GM18868 (cell line): ENCODE measurements at regions not wholly inside any gene's neighbourhood (a gene's known extent, or its start where the extent isn't known, plus 50 kb on each side); places are given as distances from the start of the nearest gene placed in this dataset.
A peak's percentile ranks its signal among the peaks of the same experiment; 100 is the strongest.
"Not testable (repeated sequence)": the region's sequence is repeated elsewhere in the genome, so short reads cannot be mapped to it uniquely, and the experiment has no call there.

Source experiments
- ATAC-seq: cut with Tn5 transposase; IDR thresholded peaks from one replicate; pipeline ENCODE4 v1.9.1; 2021; ENCODE audit warnings: mild to moderate bottlenecking, moderate library complexity; ENCODE audit not compliant: unreplicated experiment

- ATAC-seq: peak; percentile 26
These were observed 310.9 kb upstream of the MAOA start for GRCh38 chrX:43345166-43345565.

DNA sequence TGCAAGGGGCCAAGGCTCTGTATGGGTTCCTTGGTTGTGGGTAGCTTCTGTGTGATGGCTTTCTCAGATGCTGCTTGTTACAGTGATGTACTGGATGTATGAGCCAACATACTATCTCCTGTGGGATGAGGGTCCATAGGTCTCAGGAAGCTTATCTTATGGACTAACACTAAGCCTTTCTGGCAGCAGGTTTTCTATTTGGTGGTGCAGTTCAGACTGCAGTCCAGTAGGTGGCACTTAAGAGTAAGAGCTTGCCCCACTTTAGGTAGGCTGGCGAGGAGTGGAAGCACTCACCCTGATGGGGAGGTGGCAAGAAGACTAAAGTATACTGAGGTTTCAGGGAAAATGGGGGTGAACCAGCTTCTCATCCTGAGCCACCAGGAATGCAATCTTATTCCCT lies 306.7 kb upstream of the MAOA start:
- peak; percentile 84 for ATAC-seq

GRCh38 chrX:43350935-43351334 lies 305.2 kb upstream of the MAOA start:
- no peak for ATAC-seq

DNA sequence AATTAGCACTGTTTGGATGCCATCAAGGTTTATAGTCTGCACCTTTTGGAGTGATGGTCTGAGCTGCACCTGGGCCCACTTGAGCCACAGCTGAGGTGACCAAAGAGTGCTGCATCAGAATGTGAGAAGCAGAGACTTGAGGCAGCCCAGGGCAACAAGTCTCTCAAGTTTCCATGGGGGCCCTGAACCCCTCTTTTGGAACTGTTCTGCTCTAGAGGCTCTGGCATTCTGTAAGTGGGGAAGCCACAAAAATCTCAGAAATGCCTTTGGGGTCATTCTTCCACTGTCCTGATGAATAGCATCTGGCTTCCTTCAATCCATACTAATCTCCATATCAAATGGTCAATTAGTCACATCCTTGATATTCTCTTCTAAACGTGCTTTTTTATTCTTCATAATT lies 298.4 kb upstream of the MAOA start:
- no peak for ATAC-seq

DNA sequence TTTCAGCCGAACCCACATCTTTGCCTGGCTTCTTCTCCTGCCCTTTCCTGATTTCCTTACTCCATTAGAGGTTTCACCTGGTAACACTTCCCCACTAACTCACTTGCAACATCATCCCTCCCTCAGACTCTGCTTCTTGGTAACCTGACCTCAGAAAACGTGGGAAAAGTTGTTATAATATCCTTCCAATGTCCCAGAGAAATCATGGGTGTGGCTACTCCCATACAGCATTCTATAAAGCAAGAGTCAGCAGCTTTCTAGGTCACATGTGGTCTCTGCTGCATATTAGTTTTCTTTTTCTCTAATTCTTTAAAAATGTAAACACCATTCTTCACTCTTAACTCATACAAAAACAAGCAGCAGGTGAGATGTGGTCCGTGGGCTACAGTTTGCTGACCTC lies 283.1 kb upstream of the MAOA start:
- ATAC-seq: no peak

DNA sequence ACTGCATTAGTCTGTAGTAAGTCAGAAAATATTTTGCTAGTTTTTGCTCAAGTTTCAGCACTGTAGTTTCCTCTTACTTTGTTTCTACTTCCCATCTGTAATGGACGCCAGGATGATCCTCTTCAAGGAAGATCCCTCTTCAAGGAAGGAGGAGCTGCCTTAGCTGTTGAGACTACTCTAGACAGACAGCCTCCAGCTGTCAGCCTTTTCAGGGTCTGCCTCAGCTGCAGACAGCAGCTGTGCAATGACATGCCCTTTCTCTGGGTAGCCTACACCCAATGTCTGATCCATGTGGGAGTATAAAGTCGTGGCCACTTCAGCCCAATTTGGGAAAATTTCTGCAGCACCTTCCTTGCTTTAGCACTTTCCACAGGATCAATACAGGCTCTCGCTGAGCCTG lies 281.0 kb upstream of the MAOA start:
- no peak for ATAC-seq

GRCh38 chrX:43380704-43381103 lies 275.4 kb upstream of the MAOA start:
- ATAC-seq: no peak

GRCh38 chrX:43386875-43387274 lies 269.2 kb upstream of the MAOA start:
- ATAC-seq: no peak

GRCh38 chrX:43405191-43405590 lies 250.9 kb upstream of the MAOA start:
- no peak for ATAC-seq

DNA sequence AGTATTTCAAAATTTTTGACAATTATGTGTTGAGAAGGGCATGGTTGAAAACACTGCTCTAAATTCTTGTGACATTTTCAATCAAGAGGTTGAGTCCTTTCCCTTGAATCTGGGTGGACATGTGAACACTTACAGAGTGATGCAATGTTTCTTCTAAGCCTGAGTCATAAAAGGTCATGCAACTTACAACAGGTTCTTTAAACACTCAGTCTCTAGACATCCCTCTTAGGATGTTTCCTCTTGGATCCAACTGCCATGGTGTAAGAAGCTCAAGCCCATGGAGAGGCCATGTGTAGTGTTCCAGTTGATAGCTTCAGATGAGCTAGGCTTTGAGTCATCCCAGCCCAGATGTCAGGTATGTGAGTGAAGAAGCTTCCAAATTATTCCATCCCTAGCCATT lies 232.2 kb upstream of the MAOA start:
- ATAC-seq: no peak

DNA sequence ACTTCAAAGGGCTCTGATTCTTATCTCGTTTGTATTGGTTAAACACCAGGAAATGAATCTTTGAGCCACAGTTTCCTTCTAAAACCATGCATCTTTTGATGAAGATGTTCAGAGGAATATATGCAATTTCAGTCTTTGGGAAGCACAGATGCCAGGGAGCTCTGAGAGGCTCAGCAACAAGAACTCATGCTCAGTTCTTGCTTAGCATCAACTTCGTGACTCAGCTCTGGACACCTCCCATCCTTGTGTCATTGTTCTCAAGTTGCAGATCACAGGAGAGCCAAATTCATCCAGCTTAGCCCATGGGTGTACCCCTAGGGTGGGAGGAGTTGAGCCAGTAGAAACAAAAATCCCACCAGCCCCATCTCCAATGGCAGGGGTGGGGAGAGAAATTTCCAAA lies 219.6 kb upstream of the MAOA start:
- ATAC-seq: no peak

GRCh38 chrX:43446752-43447151 lies 209.3 kb upstream of the MAOA start:
- ATAC-seq: no peak

DNA sequence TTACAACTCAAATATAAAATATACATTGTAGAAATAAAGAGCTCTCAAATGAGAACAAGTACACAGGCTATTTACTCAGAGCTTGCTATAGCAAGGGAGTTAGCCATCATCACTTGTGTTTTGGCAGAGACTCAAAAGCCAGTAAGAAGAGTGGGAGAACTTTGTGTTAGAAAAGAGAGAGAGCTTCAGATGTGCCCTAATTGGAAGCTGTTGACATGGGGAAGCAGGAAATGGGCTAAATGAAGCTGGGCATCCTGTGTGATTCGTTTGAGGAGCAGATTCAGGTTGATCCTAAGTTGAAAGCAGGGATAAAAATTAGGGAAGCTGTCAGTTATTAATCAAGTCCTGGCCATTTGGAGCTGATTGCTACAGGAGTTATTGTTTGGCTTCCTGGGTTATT lies 207.4 kb upstream of the MAOA start:
- no peak for ATAC-seq

GRCh38 chrX:43450355-43450754 lies 205.7 kb upstream of the MAOA start:
- ATAC-seq: no peak

DNA sequence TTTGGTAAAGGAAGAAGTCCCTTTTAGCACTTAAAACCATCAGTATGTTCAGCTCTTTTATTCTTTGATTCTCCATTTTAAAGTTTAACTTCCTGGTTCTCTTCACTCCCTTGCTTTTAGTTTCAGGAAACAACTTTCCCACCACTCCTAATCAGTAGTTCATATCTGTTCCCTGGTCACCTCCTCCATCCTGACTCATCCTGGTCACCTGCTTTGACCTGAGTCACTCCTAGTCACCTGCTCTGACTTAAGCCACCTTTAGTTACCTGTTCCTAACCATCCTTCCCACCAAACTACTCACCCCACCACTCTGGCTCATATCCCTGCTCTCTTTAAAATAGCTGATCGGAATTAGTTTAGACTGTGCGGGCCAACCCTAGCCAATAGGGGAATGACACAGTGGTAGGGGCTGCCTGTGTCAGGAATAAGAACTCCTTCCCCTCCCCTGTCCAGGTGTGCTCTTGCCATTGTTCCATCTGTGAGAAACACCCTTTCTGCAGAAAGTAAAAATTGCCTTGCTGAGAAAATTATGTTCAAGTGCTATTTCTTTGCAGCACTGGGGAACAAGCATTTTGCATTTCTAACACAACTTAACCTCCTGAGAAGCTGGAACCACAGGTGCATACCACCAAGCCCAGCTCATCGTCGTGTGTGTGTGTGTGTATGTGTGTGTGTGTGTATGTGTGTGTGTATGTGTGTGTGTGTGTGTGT lies 204.0 kb upstream of the MAOA start:
- not testable (repeated sequence) for ATAC-seq

- no peak for ATAC-seq
These were observed 200.0 kb upstream of the MAOA start for GRCh38 chrX:43456063-43456462.

DNA sequence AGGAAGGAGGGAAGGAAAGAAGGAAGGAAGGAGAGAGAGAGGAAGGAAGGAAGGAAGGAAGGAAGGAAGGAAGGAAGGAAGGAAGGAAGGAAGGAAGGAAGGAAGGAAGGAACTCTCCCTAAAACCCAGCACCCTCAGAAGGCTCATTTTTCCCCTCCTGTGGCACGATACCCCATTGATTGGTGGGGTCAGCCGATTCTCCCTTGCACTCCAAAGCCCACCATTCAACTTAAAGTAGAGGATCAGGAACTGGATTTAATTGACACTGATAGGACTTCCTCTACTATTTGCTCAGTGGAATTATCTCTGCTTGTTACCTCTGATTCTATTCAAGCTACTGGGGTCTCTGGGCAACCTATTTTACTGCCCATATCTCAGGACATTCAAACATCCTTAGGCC lies 199.2 kb upstream of the MAOA start:
- no peak for ATAC-seq

DNA sequence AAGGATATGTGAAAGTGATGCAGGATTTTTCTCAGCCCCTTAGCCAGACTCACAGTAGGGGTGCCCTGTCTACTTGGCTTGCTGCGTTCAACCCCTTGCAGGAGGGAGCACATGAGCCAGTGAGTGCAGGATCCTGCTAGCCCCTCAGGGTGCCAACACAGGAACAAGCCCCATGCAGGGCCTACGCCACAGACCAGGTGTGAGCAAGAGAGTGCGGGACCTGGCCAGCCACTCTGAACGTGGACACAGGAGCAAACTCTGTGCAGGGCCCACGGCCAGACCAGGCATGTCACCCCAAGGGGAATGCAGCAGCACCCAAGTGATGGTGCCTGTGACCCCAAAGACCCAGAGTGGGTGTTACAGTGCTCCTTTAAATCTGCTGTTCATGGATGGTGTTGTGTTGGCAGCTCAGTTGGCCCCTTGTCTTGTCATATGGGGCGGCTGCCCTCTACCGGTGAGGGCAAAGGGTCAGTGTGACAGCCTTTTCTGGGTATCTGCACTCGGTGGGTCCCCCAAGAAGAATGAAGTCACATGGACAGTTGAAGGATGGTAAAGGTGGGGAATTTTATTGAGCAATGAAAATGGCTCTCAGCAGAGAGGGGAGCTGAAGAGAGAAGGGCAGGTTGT lies 188.4 kb upstream of the MAOA start:
- ATAC-seq: no peak

DNA sequence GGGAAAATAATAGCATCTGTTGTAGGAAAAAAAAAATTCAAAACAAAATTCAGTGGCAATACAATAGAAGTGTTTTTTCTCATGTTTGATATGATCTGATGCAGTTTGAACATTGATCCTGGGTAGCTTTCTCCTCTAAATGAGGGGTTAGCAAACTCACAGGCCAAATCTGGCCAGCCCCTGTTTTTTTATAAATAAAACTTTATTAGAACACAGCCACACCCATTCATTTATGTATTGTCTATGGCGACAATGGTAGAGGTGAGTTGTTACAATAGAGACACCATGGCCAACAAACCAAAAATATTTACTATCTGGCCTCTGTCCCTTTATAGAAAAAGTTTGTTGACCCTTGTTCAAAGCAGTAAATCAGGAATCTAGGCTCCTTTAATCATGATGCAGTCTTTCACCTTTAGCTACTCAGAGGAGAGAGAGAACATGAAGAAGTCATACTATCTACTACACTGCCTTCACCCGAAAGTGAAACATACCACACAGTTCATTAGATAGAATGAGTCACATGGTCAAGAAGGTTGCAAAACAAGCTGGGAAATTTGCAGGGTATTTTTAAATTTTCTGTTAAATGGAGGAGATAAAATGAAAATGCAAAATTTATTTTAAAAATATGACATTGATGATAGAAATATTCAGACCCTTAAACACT lies 186.6 kb upstream of the MAOA start:
- peak; percentile 88 for ATAC-seq

GRCh38 chrX:43474321-43474720 lies 181.8 kb upstream of the MAOA start:
- ATAC-seq: no peak

GRCh38 chrX:43479070-43479469 lies 177.0 kb upstream of the MAOA start:
- no peak for ATAC-seq

DNA sequence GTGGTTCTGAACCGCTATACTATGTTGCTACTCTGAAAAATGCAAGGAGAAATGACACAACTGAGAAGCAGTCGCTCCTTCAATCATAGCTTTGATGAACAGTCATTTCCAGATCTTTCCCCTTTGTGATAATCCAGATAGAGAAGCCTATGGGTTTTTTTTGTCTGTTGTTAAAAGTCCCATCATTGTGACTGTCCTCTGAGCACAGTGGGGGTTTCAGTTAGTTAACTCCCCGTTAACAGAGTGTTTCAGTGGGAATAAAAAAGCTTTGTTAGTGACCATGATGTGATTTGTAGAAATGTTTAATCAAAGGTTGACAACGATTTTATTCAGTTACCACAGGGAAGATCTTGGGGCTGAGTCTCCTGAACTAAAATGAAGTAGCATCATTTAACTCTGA lies 176.2 kb upstream of the MAOA start:
- no peak for ATAC-seq
